ENCODE measurements at regions not wholly inside any gene's neighbourhood (a gene's known extent, or its start where the extent isn't known, plus 50 kb on each side); places are given as distances from the start of the nearest gene placed in this dataset.

- Histone ChIP-seq H3K4me2 (ENCODE audit: insufficient read depth, low read length) (no peak overlapping the region), H3K9ac (replicated peaks; ENCODE audit: extremely low read depth, insufficient read depth, low read length) (no peak overlapping the region), H3K4me3 (replicated peaks in 1 of 3; ENCODE audit: insufficient read depth in 1 of 3, low read depth in 1 of 3, low read length in 3 of 3) (no peak overlapping the region), H3K9me3 (replicated peaks; ENCODE audit: control insufficient read depth, insufficient read depth, low read length) (no peaks in the 10 kb centered on the region), H3K27ac (ENCODE audit: insufficient read depth, low read depth, low read length) (no peak overlapping the region), H3K27me3 (ENCODE audit: control insufficient read depth in 2 of 2, insufficient read depth in 2 of 2, low read length in 2 of 2) (peaks cover 19 to 38% of the 10 kb centered on the region in 2 experiments), H4K20me1 (replicated peaks; ENCODE audit: control insufficient read depth, extremely low read depth, insufficient read depth, low read length) (no peaks in the 10 kb centered on the region), H3K4me1 (ENCODE audit: control insufficient read depth, extremely low read depth, insufficient read depth, low read length) (peaks cover 33% of the 10 kb centered on the region), H3K36me3 (ENCODE audit: control insufficient read depth in 2 of 2, extremely low read depth in 1 of 2, insufficient read depth in 2 of 2, low read length in 2 of 2) (no peaks in the 10 kb centered on the region), H3K9me1 (replicated peaks; ENCODE audit: control insufficient read depth, extremely low read depth, insufficient read depth, low read length) (no peaks in the 10 kb centered on the region), H3K79me2 (ENCODE audit: control insufficient read depth, insufficient read depth, low read length) (no peaks in the 10 kb centered on the region), H2AFZ (ENCODE audit: low read depth, low read length) (no peak overlapping the region)
- no peak for DNase-seq (ENCODE audit: low read depth, low spot score)
- intact Hi-C loops (cut with micrococcal nuclease) = loop anchor here (5.0 to 10.0 kb wide), 6 partner anchors 149 to 447 kb away; partner anchors contain the start of genes CUL3, FAM124B and MRPL44
- no peak for TF ChIP-seq EZH2 (IDR thresholded peaks at IDR 0.05; ENCODE audit: borderline replicate concordance, low read depth, low read length, severe bottlenecking)
- TF ChIP-seq JUN (IDR thresholded peaks at IDR 0.05; ENCODE audit: borderline replicate concordance, insufficient read depth, insufficient read length, low read depth) = no peak
- no peak for TF ChIP-seq CTCF (IDR thresholded peaks at IDR 0.05; ENCODE audit: extremely low read depth in 1 of 2, insufficient read depth in 1 of 2, low read depth in 1 of 2, low read length in 2 of 2)
- TF ChIP-seq GATA2 (IDR thresholded peaks at IDR 0.05; ENCODE audit: insufficient read depth, insufficient read length, low read depth, low read length) = no peak
- no peak for TF ChIP-seq POLR2AphosphoS5 (IDR thresholded peaks at IDR 0.05; ENCODE audit: insufficient read depth, low read depth, low read length)
- TF ChIP-seq FOS (IDR thresholded peaks at IDR 0.05; ENCODE audit: borderline replicate concordance, insufficient read depth, low read length) = no peak
- TF ChIP-seq MAX (IDR thresholded peaks at IDR 0.05; ENCODE audit: insufficient read depth, insufficient read length) = no peak
- ChIA-PET CTCF (no interaction called here), POLR2A (no interaction called here)
- dilution Hi-C loops (cut with MboI; ENCODE audit: extremely low pct_ligation_motif_present, low sequenced_read_pairs) = no loop called here
- no TSS peak for BruUV-seq (replicated peaks)
- no peak for FAIRE-seq
Measured at GRCh38 chr2:224141304-224141703, 102.2 kb upstream of the SERPINE2 start.

Measured in endothelial cell of umbilical vein (primary cell).